ENCODE measurements at regions not wholly inside any gene's neighbourhood (a gene's known extent, or its start where the extent isn't known, plus 50 kb on each side); places are given as distances from the start of the nearest gene placed in this dataset.

DNA sequence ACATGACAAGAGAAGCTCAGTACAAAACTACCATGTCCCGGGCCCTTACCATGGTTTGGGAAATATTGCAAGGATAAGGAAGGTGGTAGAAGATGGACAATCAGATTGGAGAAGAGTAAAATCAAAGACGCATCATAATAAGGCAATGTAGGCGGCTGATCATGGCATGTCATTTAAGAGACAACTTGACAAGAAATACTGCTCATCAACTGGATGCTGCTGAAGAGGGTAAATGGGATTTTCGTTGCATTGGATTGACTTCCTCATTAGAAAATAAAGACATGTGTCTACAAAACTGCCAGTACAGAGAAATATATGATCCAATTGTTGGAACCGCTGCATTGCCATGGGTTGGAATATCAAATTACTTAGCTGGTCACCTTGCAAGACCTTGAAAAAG, 238.3 kb upstream of the NCKAP5 start:
- Histone ChIP-seq H2AFZ (ENCODE audit: insufficient read depth, low read depth, low read length, poor library complexity, severe bottlenecking) (no peak overlapping the region), H3K27ac (ENCODE audit: low read length in 2 of 2) (no peak overlapping the region), H3K9me3 (ENCODE audit: control extremely low read depth in 1 of 3, control insufficient read depth in 2 of 3, insufficient read depth in 1 of 3, low read length in 2 of 3) (peaks cover 0 to 28% (median 25%) of the 10 kb centered on the region in 3 donors), H3K27me3 (replicated peaks in 1 of 4; ENCODE audit: control extremely low read depth in 1 of 4, control insufficient read depth in 3 of 4, insufficient read depth in 4 of 4, low read length in 3 of 4) (no peaks in the 10 kb centered on the region), H3K79me2 (ENCODE audit: control insufficient read depth, insufficient read depth, low read length) (no peaks in the 10 kb centered on the region), H3K4me3 (ENCODE audit: control extremely low read depth in 1 of 5, extremely low read depth in 1 of 5, insufficient read depth in 1 of 5, low read depth in 2 of 5, low read length in 4 of 5) (no peak overlapping the region), H3K9ac (ENCODE audit: low read length) (no peak overlapping the region), H3K4me2 (replicated peaks; ENCODE audit: low read depth, low read length, poor library complexity, severe bottlenecking) (no peak overlapping the region), H3K36me3 (replicated peaks in 1 of 2; ENCODE audit: control extremely low read depth in 1 of 2, control insufficient read depth in 1 of 2, extremely low read depth in 1 of 2, insufficient read depth in 2 of 2, low read length in 1 of 2) (no peaks in the 10 kb centered on the region), H4K20me1 (ENCODE audit: control insufficient read depth, insufficient read depth, low read length, poor library complexity, severe bottlenecking) (no peaks in the 10 kb centered on the region), H3K4me1 (ENCODE audit: control insufficient read depth in 2 of 2, insufficient read depth in 2 of 2, low read length in 2 of 2) (no peaks in the 10 kb centered on the region)
- peaks cover 10% of the 10 kb centered on the region for H3K27me3 Mint-ChIP-seq
- DNase-seq = no peak
- intact Hi-C loops (cut with micrococcal nuclease) = no loop called here
- ChIA-PET POLR2A (no interaction called here), CTCF (interaction anchor here (0.9 kb wide), 1 partner anchor 26 kb away, joined by 3 read pairs; no protein-coding TSS in a partner anchor)
- TF ChIP-seq, protein P1, sequence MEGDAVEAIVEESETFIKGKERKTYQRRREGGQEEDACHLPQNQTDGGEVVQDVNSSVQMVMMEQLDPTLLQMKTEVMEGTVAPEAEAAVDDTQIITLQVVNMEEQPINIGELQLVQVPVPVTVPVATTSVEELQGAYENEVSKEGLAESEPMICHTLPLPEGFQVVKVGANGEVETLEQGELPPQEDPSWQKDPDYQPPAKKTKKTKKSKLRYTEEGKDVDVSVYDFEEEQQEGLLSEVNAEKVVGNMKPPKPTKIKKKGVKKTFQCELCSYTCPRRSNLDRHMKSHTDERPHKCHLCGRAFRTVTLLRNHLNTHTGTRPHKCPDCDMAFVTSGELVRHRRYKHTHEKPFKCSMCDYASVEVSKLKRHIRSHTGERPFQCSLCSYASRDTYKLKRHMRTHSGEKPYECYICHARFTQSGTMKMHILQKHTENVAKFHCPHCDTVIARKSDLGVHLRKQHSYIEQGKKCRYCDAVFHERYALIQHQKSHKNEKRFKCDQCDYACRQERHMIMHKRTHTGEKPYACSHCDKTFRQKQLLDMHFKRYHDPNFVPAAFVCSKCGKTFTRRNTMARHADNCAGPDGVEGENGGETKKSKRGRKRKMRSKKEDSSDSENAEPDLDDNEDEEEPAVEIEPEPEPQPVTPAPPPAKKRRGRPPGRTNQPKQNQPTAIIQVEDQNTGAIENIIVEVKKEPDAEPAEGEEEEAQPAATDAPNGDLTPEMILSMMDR (IDR thresholded peaks at IDR 0.05) = no peak
- no peak for TF ChIP-seq EZH2 (IDR thresholded peaks at IDR 0.05; ENCODE audit: borderline replicate concordance, insufficient read depth, low read depth, low read length, poor library complexity, severe bottlenecking)
- no peak overlapping the region for H3K4me3 Mint-ChIP-seq
- ATAC-seq (ENCODE audit: low read depth) = no peak
- no peak overlapping the region for H3K27ac Mint-ChIP-seq
- 95% methylated on average over 4 of the region's 5 CpGs for WGBS (ENCODE audit: insufficient coverage)
- H3K4me1 Mint-ChIP-seq = peaks cover 3% of the 10 kb centered on the region
- peaks cover 15% of the 10 kb centered on the region for H3K9me3 Mint-ChIP-seq (ENCODE audit: insufficient read depth)

DNA sequence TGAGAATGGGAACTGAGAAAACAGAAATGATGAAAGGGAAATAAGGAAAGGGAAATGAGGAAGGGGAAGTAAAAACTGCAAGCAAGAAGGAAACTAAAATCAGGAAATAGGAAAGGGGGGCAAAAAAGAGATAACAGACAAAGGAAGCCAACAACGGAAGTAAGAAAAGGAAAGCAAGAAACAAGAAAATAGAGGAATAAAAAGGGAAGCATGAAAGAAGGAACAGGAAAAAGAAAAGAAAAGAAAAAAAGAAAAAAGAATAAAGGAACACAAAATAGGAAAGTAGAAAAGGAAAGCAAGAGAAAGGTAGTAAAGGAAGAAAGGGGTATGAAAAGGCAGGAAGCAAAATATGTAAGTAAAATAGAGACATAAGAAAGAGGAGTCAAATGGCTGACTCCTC, 241.2 kb upstream of the NCKAP5 start:
- no peak overlapping the region for H3K9ac ChIP-seq (ENCODE audit: low read length)
- no peaks in the 10 kb centered on the region for H3K27me3 Mint-ChIP-seq
- DNase-seq (no peak), ATAC-seq (ENCODE audit: low read depth) (no peak)
- H3K27ac Mint-ChIP-seq = peak overlapping the region; percentile 46
- H3K27me3 ChIP-seq (replicated peaks in 1 of 4; ENCODE audit: control extremely low read depth in 1 of 4, control insufficient read depth in 3 of 4, insufficient read depth in 4 of 4, low read length in 3 of 4) = no peaks in the 10 kb centered on the region
- ChIA-PET CTCF (no interaction called here), POLR2A (no interaction called here)
- no peaks in the 10 kb centered on the region for H4K20me1 ChIP-seq (ENCODE audit: control insufficient read depth, insufficient read depth, low read length, poor library complexity, severe bottlenecking)
- peaks cover 22% of the 10 kb centered on the region for H3K9me3 Mint-ChIP-seq (ENCODE audit: insufficient read depth)
- TF ChIP-seq, protein P1 (IDR thresholded peaks at IDR 0.05) = no peak
- TF ChIP-seq EZH2 (IDR thresholded peaks at IDR 0.05; ENCODE audit: borderline replicate concordance, insufficient read depth, low read depth, low read length, poor library complexity, severe bottlenecking) = no peak
- H3K4me3 Mint-ChIP-seq = no peak overlapping the region
- H3K27ac ChIP-seq (ENCODE audit: low read length in 2 of 2) = peak overlapping the region in 1 of 2 donors; percentile 51
- WGBS (ENCODE audit: insufficient coverage) = 100% methylated on average over 1 of the region's 1 CpG
- peaks cover 0 to 2% of the 10 kb centered on the region in 2 donors for H3K4me1 ChIP-seq (ENCODE audit: control insufficient read depth in 2 of 2, insufficient read depth in 2 of 2, low read length in 2 of 2)
- no peak overlapping the region for H2AFZ ChIP-seq (ENCODE audit: insufficient read depth, low read depth, low read length, poor library complexity, severe bottlenecking)
- no peaks in the 10 kb centered on the region for H3K79me2 ChIP-seq (ENCODE audit: control insufficient read depth, insufficient read depth, low read length)
- H3K4me1 Mint-ChIP-seq = peaks cover 3% of the 10 kb centered on the region
- no peak overlapping the region for H3K4me3 ChIP-seq (ENCODE audit: control extremely low read depth in 1 of 5, extremely low read depth in 1 of 5, insufficient read depth in 1 of 5, low read depth in 2 of 5, low read length in 4 of 5)
- no peaks in the 10 kb centered on the region for H3K36me3 ChIP-seq (replicated peaks in 1 of 2; ENCODE audit: control extremely low read depth in 1 of 2, control insufficient read depth in 1 of 2, extremely low read depth in 1 of 2, insufficient read depth in 2 of 2, low read length in 1 of 2)
- peaks cover 2 to 40% (median 38%) of the 10 kb centered on the region in 3 donors for H3K9me3 ChIP-seq (ENCODE audit: control extremely low read depth in 1 of 3, control insufficient read depth in 2 of 3, insufficient read depth in 1 of 3, low read length in 2 of 3)
- intact Hi-C loops (cut with micrococcal nuclease) = no loop called here
- no peak overlapping the region for H3K4me2 ChIP-seq (replicated peaks; ENCODE audit: low read depth, low read length, poor library complexity, severe bottlenecking)
